T-helper 17 cell (primary cell): ENCODE measurements at regions not wholly inside any gene's neighbourhood (a gene's known extent, or its start where the extent isn't known, plus 50 kb on each side); places are given as distances from the start of the nearest gene placed in this dataset.

Experiments
- ATAC-seq: fragments of 150-1000 bp; cut with Tn5 transposase; 2 replicates; pipeline ENCODE4 v1.10.0; 2021; ENCODE audit warnings: mild to moderate bottlenecking, moderate library complexity
- DNase-seq, 3 donors: peaks; one replicate each; pipeline versions ENCODE4 v3.0.0 to v3.0.0-alpha.2; 2020 to 2021
- H3K9me3 ChIP-seq: one replicate; pipeline ENCODE4 v1.7.0; 2013; ENCODE audit warnings: low read length, mild to moderate bottlenecking; ENCODE audit not compliant: control insufficient read depth, poor library complexity, severe bottlenecking
- H3K27ac Mint-ChIP-seq: one replicate; pipeline ENCODE4 v1.8.0; 2022; ENCODE audit warnings: mild to moderate bottlenecking, moderate library complexity, mixed read lengths
- H3K27me3 Mint-ChIP-seq: one replicate; pipeline ENCODE4 v1.8.0; 2022; ENCODE audit warnings: mixed read lengths
- H3K36me3 Mint-ChIP-seq: one replicate; pipeline ENCODE4 v1.8.0; 2022; ENCODE audit warnings: low read depth, mixed read lengths
- H3K4me1 Mint-ChIP-seq: one replicate; pipeline ENCODE4 v1.8.0; 2022; ENCODE audit warnings: mild to moderate bottlenecking, mixed read lengths
- H3K4me3 Mint-ChIP-seq: one replicate; pipeline ENCODE4 v1.8.0; 2022; ENCODE audit warnings: mild to moderate bottlenecking, moderate library complexity, mixed read lengths

DNA sequence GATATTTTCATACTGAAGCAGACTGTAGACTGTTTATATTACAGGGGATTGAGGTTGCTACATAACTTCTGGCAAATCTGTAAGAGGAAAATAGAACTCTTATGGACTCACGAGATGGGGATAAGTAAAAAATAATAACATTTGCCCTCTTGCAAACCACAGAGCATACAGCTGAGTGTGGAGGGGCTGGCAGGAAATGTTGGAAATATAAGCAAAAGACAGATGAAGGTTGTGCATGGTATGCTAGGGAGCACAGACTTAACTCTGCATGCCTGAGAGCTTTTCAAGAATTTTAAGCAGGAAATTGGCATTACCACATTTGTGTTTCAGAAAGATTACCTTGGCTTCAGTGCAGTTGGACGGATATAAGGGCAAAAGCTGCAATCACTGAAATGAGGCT lies 411.1 kb downstream of the RAD51AP2 start:
- H3K36me3 Mint-ChIP-seq = no peaks in the 10 kb centered on the region
- no peaks in the 10 kb centered on the region for H3K4me1 Mint-ChIP-seq
- no peak overlapping the region for H3K27ac Mint-ChIP-seq
- no peaks in the 10 kb centered on the region for H3K27me3 Mint-ChIP-seq
- ATAC-seq (no peak), DNase-seq (no peak)
- no peaks in the 10 kb centered on the region for H3K9me3 ChIP-seq
- no peak overlapping the region for H3K4me3 Mint-ChIP-seq

DNA sequence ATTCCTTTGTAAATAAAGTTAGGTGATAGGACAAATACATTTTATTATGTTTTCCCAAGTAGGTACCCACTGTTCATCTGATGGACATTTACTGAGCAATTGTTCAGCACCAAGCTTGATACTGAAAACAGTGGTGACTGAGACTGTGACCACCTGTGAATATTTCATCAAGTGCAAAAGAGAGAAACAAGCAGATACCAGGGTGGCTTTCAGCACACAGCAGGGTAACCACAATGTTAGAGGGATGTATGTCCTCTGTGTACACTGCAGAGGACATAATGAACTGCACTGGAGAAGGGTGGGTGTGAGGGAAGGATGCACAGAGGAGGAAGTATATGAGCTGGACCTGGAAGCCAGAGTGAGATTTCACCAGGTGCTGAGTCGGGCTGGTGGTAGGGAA lies 411.8 kb downstream of the RAD51AP2 start:
- ATAC-seq (no peak), DNase-seq (no peak)
- Mint-ChIP-seq H3K27ac (no peak overlapping the region), H3K4me3 (no peak overlapping the region), H3K4me1 (no peaks in the 10 kb centered on the region), H3K27me3 (no peaks in the 10 kb centered on the region), H3K36me3 (no peaks in the 10 kb centered on the region)
- no peaks in the 10 kb centered on the region for H3K9me3 ChIP-seq

- no peaks in the 10 kb centered on the region for H3K9me3 ChIP-seq
- no peak for ATAC-seq
- H3K27ac Mint-ChIP-seq = no peak overlapping the region
- H3K4me1 Mint-ChIP-seq = no peaks in the 10 kb centered on the region
- DNase-seq = no peak
- no peaks in the 10 kb centered on the region for H3K27me3 Mint-ChIP-seq
- H3K36me3 Mint-ChIP-seq = no peaks in the 10 kb centered on the region
- no peak overlapping the region for H3K4me3 Mint-ChIP-seq
Measured at GRCh38 chr2:17104454-17104853, 413.8 kb downstream of the RAD51AP2 start.

- Mint-ChIP-seq H3K27me3 (no peaks in the 10 kb centered on the region), H3K27ac (no peak overlapping the region), H3K36me3 (no peaks in the 10 kb centered on the region), H3K4me3 (no peak overlapping the region), H3K4me1 (no peaks in the 10 kb centered on the region)
- ATAC-seq (no peak), DNase-seq (no peak)
- no peaks in the 10 kb centered on the region for H3K9me3 ChIP-seq
Measured at GRCh38 chr2:17101596-17101995, 416.6 kb downstream of the RAD51AP2 start.

DNA sequence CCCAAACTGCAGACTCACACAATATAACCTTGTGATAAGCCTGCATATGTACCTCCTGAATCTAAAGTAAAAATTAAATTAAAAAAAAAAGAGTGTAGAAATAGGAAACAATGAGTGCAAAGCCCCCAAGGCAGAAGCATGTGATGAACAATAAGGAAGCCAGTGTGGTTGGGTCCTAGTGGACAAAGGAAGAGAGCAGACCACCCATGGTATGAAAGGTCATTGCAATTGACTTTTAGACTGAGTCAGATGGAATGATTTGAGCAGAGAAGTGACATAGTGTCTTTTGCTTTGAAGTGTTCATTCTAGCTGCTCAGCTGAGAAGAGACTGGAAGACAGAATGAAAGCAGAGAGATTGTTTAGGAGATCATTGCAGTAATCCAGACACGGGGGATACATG lies 417.1 kb downstream of the RAD51AP2 start:
- H3K9me3 ChIP-seq = no peaks in the 10 kb centered on the region
- H3K4me3 Mint-ChIP-seq = no peak overlapping the region
- no peaks in the 10 kb centered on the region for H3K27me3 Mint-ChIP-seq
- no peak overlapping the region for H3K27ac Mint-ChIP-seq
- no peaks in the 10 kb centered on the region for H3K4me1 Mint-ChIP-seq
- ATAC-seq = no peak
- no peak for DNase-seq
- no peaks in the 10 kb centered on the region for H3K36me3 Mint-ChIP-seq

DNA sequence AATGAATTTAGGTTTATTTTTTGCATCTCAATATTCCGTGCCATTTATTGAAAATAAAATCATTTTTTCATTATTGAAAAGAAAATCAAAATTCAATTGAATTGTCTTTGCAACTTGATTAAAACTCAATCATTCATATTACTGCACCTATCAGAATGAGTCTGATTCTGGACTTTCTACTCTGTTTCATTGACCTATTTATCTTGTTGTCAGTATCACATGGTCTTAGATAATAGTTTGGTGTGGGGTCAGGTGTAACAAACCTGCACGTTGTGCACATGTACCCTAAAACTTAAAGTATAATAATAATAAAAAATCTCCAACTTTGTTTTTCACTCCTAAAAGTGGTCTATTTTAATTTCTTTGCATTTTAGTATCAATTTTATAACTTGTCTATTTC lies 422.9 kb downstream of the RAD51AP2 start:
- Mint-ChIP-seq H3K27ac (no peak overlapping the region), H3K27me3 (no peaks in the 10 kb centered on the region), H3K4me3 (no peak overlapping the region), H3K4me1 (no peaks in the 10 kb centered on the region), H3K36me3 (no peaks in the 10 kb centered on the region)
- no peaks in the 10 kb centered on the region for H3K9me3 ChIP-seq
- ATAC-seq (no peak), DNase-seq (no peak)

DNA sequence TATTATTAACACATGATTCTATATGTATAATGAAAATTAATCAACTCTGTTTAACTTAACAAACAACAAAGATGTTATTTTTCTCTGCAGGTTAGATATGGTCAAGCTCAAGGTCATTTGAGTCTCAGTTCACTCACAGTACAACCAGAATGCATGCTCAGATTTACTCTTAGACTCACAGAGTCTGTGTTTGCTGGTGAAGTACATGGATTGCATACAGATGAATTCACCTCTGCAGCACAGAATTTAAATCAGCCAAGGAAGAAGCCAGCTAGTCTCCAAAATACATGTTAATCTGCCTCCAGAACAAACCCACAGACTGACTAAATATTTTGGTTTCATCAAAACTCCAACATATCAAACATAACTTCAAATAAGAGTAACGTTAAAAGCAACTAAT lies 424.5 kb downstream of the RAD51AP2 start:
- Mint-ChIP-seq H3K4me3 (no peak overlapping the region), H3K27me3 (no peaks in the 10 kb centered on the region), H3K4me1 (no peaks in the 10 kb centered on the region), H3K36me3 (no peaks in the 10 kb centered on the region), H3K27ac (no peak overlapping the region)
- no peak for DNase-seq
- no peaks in the 10 kb centered on the region for H3K9me3 ChIP-seq
- ATAC-seq = no peak

DNA sequence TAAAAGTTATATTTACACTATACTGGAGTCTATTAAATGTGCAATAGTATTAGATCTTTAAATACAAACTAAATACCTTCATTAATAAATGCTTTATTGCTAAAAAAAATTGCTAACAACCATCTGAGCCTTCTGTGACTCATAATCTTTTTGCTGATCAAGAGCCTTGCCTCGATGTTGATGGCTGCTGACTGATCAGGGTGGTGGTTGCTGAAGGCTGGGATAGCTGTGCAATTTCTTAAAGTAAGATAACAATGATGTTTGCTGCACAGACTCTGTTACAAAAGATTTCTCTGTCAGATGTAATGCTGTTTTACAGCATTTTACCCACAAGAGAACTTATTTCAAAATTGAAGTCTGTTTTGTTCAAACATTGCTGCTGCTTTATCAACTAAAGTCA lies 421.4 kb upstream of the CYRIA start:
- DNase-seq = no peak
- H3K27me3 Mint-ChIP-seq = no peaks in the 10 kb centered on the region
- H3K36me3 Mint-ChIP-seq = no peaks in the 10 kb centered on the region
- no peak overlapping the region for H3K27ac Mint-ChIP-seq
- no peak for ATAC-seq
- H3K4me1 Mint-ChIP-seq = no peaks in the 10 kb centered on the region
- H3K9me3 ChIP-seq = no peaks in the 10 kb centered on the region
- no peak overlapping the region for H3K4me3 Mint-ChIP-seq

DNA sequence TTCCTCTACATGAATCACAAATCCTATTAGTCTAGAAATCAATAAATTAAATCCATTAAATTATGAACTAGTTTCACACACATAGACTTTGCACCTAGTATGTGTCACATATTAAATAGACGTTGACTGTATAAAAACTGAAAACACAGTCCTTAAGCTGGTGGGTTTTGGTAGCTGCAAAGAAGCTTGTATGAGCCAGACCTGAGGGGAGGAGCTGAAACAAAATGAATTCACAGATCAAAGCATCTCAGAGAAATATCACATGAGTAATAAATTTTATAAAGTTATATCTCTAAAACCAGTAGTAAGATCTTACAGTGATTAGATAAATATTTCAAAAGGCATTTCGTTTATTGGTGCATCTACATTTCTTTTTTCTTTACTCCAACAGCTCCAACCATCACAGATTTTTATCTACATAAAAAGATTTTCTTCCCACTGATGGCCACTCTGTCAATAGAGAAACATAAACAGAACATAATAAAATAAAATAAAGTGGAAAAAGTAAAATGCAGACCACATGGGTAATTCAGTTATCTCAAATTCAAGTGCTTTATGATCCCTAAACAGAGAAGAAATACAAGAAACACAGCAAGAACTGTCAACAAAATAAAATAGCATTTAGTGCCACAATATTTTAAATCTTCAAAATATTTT lies 420.0 kb upstream of the CYRIA start:
- DNase-seq = no peak
- H3K27ac Mint-ChIP-seq = no peak overlapping the region
- no peaks in the 10 kb centered on the region for H3K36me3 Mint-ChIP-seq
- peaks cover under 1% of the 10 kb centered on the region for H3K9me3 ChIP-seq
- ATAC-seq = no peak
- no peak overlapping the region for H3K4me3 Mint-ChIP-seq
- H3K4me1 Mint-ChIP-seq = no peaks in the 10 kb centered on the region
- no peaks in the 10 kb centered on the region for H3K27me3 Mint-ChIP-seq

DNA sequence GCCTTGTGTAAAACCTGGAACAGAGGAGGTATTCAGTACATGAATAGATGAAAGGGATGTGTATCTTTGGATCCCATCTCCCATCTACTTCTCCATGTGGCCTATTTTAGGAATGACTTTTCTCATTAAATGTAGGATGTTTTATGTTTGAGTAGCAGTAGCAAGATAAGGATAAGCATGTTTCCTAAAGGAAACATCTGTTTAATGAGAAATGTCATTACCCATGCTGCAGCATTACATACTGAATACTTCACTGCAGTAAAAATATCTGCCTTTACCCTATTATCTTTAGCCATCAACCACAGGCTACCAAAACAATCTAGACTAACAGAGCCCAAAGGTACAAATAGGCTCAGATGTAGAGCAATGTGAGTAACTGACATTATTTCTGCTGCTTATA lies 419.2 kb upstream of the CYRIA start:
- no peak overlapping the region for H3K27ac Mint-ChIP-seq
- no peak for DNase-seq
- ATAC-seq = no peak
- no peaks in the 10 kb centered on the region for H3K4me1 Mint-ChIP-seq
- H3K4me3 Mint-ChIP-seq = no peak overlapping the region
- H3K36me3 Mint-ChIP-seq = no peaks in the 10 kb centered on the region
- no peaks in the 10 kb centered on the region for H3K27me3 Mint-ChIP-seq
- H3K9me3 ChIP-seq = peaks cover 3% of the 10 kb centered on the region

DNA sequence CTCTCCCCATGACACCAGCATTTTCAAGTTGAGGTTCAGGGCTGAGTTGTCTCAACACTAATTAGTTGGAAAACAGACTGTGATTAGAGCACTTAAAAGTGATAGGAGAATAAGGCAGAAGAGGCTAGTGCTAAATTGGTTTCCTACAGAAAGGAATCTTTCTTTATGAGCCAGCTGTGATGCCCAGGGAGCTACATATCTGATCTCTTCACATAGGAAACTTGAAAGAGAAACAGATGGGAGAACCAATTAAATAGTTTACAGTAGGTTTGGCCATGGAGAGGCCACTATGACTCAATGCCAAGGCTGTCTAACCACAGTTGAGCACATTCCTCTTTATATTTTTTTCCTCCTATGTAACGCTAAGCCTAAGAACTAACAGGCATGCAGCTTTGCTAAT lies 418.3 kb upstream of the CYRIA start:
- Mint-ChIP-seq H3K36me3 (no peaks in the 10 kb centered on the region), H3K4me3 (no peak overlapping the region), H3K27ac (no peak overlapping the region), H3K27me3 (no peaks in the 10 kb centered on the region), H3K4me1 (no peaks in the 10 kb centered on the region)
- no peak for DNase-seq
- peaks cover 3% of the 10 kb centered on the region for H3K9me3 ChIP-seq
- ATAC-seq = no peak

GRCh38 chr2:17079262-17079661 lies 413.6 kb upstream of the CYRIA start:
- Mint-ChIP-seq H3K4me3 (no peak overlapping the region), H3K36me3 (no peaks in the 10 kb centered on the region), H3K27me3 (no peaks in the 10 kb centered on the region), H3K4me1 (no peaks in the 10 kb centered on the region), H3K27ac (no peak overlapping the region)
- DNase-seq = no peak
- H3K9me3 ChIP-seq = peaks cover 3% of the 10 kb centered on the region
- ATAC-seq = no peak

- H3K9me3 ChIP-seq = peaks cover 3% of the 10 kb centered on the region
- DNase-seq (no peak), ATAC-seq (no peak)
- Mint-ChIP-seq H3K27me3 (no peaks in the 10 kb centered on the region), H3K36me3 (no peaks in the 10 kb centered on the region), H3K4me1 (no peaks in the 10 kb centered on the region), H3K4me3 (no peak overlapping the region), H3K27ac (no peak overlapping the region)
Measured at GRCh38 chr2:17076533-17076932, 410.9 kb upstream of the CYRIA start.

GRCh38 chr2:17070711-17071110 lies 405.1 kb upstream of the CYRIA start:
- ATAC-seq = no peak

More at GRCh38 chr2:17070711-17071110, 405.1 kb upstream of the CYRIA start:
- Mint-ChIP-seq H3K27ac (no peak overlapping the region), H3K4me3 (no peak overlapping the region), H3K36me3 (no peaks in the 10 kb centered on the region), H3K27me3 (no peaks in the 10 kb centered on the region), H3K4me1 (no peaks in the 10 kb centered on the region)
- DNase-seq = no peak
- no peaks in the 10 kb centered on the region for H3K9me3 ChIP-seq
